PFSK-1 (cell line): ENCODE measurements at regions not wholly inside any gene's neighbourhood (a gene's known extent, or its start where the extent isn't known, plus 50 kb on each side); places are given as distances from the start of the nearest gene placed in this dataset.

Experiments
- FOXP2 ChIP-seq: optimal IDR thresholded peaks from 2 replicates; pipeline ENCODE3; 2011; ENCODE audit warnings: borderline replicate concordance, control low read depth, inconsistent platforms; ENCODE audit not compliant: insufficient read depth; ENCODE audit errors: extremely low read length, extremely low read depth
- POLR2AphosphoS5 ChIP-seq: IDR thresholded peaks from 2 replicates; pipeline ENCODE4 v1.6.1; 2012; ENCODE audit warnings: low read depth, mild to moderate bottlenecking, control low read depth, low read length, moderate library complexity
- REST ChIP-seq, 2 experiments: IDR thresholded peaks; 2 replicates each; pipeline versions ENCODE4 v1.6.1 to v1.8.0; 2011 to 2012; ENCODE audit warnings: low read depth in 2 of 2, low read length in 2 of 2, control low read depth in 1 of 2, inconsistent platforms in 1 of 2, mild to moderate bottlenecking in 1 of 2, moderate library complexity in 1 of 2; ENCODE audit not compliant: insufficient read depth in 1 of 2
- SIN3A ChIP-seq: IDR thresholded peaks from 2 replicates; pipeline ENCODE4 v1.6.1; 2012; ENCODE audit warnings: mild to moderate bottlenecking, low read length, moderate library complexity, borderline replicate concordance; ENCODE audit not compliant: insufficient read depth

DNA sequence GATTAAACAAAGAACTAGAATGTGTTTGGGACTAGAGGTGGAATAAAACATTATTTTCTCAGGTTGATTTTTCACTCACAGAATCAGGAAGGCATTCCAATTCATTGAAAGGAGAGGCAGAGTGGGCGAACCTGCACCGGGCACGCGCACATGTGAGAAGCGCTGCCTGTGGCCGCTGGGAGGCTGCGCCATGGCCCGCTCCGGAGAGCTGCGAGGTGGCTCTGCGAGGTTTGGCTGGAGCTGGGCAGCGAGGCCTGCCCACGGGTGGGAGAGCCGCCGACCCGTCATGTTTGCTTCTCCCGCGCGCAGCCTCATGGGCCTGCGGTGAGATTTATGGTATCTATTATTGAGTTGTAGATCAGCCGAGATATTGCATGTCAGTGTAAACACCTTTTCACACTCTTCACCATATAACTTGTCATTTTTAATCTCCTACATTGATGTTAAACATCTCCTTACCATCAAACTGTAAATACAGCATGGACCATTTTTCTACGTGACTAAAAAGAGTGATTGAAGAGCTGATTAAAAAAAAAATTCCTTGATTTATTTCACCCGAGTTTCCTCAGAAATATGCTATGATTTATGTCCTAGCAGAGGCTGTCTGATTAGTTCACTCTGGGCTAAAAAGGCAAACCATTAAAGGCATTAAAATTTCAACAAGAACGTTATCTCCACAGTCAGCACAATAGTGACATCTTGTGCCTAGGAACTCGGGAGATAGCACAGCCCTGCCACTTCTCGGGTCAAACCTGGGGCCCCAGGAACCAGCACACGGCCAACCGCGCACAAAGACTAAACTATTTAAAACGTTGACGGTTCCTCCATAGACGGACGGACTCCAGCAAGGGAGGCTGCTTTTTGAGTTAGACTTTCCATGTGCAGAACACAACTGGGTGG is 96.6 kb upstream of the RNF32 start:
- TF ChIP-seq SIN3A (no peak), POLR2AphosphoS5 (no peak), FOXP2 (no peak), REST (IDR thresholded peaks at IDR 0.05; ENCODE audit: insufficient read depth in 1 of 2, low read depth in 2 of 2, low read length in 2 of 2) (no peak)
